DND-41 (cell line): ENCODE measurements at regions not wholly inside any gene's neighbourhood (a gene's known extent, or its start where the extent isn't known, plus 50 kb on each side); places are given as distances from the start of the nearest gene placed in this dataset.
"Not testable (repeated sequence)": the region's sequence is repeated elsewhere in the genome, so short reads cannot be mapped to it uniquely, and the experiment has no call there.

Source experiments
- ATAC-seq: fragments of 200-7000 bp; cut with Tn5 transposase; 3 replicates; pipeline ENCODE4 v1.9.1; 2021; ENCODE audit warnings: low read depth; ENCODE audit not compliant: insufficient read depth
- DNase-seq: peaks from one replicate; pipeline ENCODE4 v3.0.0-alpha.2; 2020
- H2AFZ ChIP-seq: 2 replicates; pipeline ENCODE4 v1.6.0; 2012; ENCODE audit warnings: low read depth, low read length
- H3K27ac ChIP-seq: 2 replicates; pipeline ENCODE4 v1.5.1; 2012; ENCODE audit warnings: low read length, inconsistent platforms
- H3K27me3 ChIP-seq: fragments of 200-600 bp; sonication (generic); 2 replicates; pipeline ENCODE4 v1.6.0; 2012; ENCODE audit warnings: low read length, mild to moderate bottlenecking, inconsistent platforms; ENCODE audit not compliant: insufficient read depth, poor library complexity
- H3K36me3 ChIP-seq: 2 replicates; pipeline ENCODE4 v1.5.1; 2012; ENCODE audit warnings: low read length, inconsistent platforms; ENCODE audit not compliant: insufficient read depth
- H3K4me1 ChIP-seq: 2 replicates; pipeline ENCODE4 v1.5.1; 2012; ENCODE audit warnings: mild to moderate bottlenecking, low read length; ENCODE audit not compliant: insufficient read depth
- H3K4me2 ChIP-seq: 2 replicates; pipeline ENCODE4 v1.6.0; 2012; ENCODE audit warnings: mild to moderate bottlenecking, moderate library complexity, low read length, inconsistent platforms; ENCODE audit not compliant: insufficient read depth
- H3K4me3 ChIP-seq, 2 experiments: fragments of 200-600 bp in 1 of 2; shearing (Covaris generic) in 1 of 2; 2 replicates each; pipeline ENCODE4 v1.5.1; 2012 to 2016; ENCODE audit warnings: inconsistent platforms in 2 of 2, low read length in 2 of 2, mild to moderate bottlenecking in 2 of 2, low read depth in 1 of 2, moderate library complexity in 1 of 2
- H3K79me2 ChIP-seq: 2 replicates; pipeline ENCODE4 v1.6.0; 2012; ENCODE audit warnings: low read length, inconsistent platforms; ENCODE audit not compliant: insufficient read depth
- H3K9ac ChIP-seq: 2 replicates; pipeline ENCODE4 v1.6.0; 2012; ENCODE audit warnings: low read depth, mild to moderate bottlenecking, inconsistent platforms, low read length, moderate library complexity
- H3K9me3 ChIP-seq: 2 replicates; pipeline ENCODE4 v1.5.1; 2012; ENCODE audit warnings: low read length, moderate library complexity, mild to moderate bottlenecking, inconsistent platforms; ENCODE audit not compliant: insufficient read depth, severe bottlenecking
- H4K20me1 ChIP-seq: 2 replicates; pipeline ENCODE4 v1.6.0; 2012; ENCODE audit warnings: low read length; ENCODE audit not compliant: insufficient read depth
- CTCF ChIP-seq: IDR thresholded peaks from 2 replicates; pipeline ENCODE4 v1.5.1; 2012; ENCODE audit warnings: borderline replicate concordance, low read length, moderate library complexity, mild to moderate bottlenecking; ENCODE audit not compliant: poor library complexity, severe bottlenecking; ENCODE audit errors: extremely low read depth
- EZH2 ChIP-seq: IDR thresholded peaks from 3 replicates; pipeline ENCODE4 v1.6.1; 2012; ENCODE audit warnings: borderline replicate concordance, low read depth, mild to moderate bottlenecking, moderate library complexity, low read length, inconsistent platforms; ENCODE audit not compliant: severe bottlenecking

- no peak overlapping the region for H3K27ac ChIP-seq
- no peak overlapping the region for H2AFZ ChIP-seq
- no peaks in the 10 kb centered on the region for H3K79me2 ChIP-seq
- H3K4me3 ChIP-seq: no peak overlapping the region
- H3K4me1 ChIP-seq: no peaks in the 10 kb centered on the region
- no peak for TF ChIP-seq EZH2
- TF ChIP-seq CTCF: no peak
- no peak overlapping the region for H3K4me2 ChIP-seq
- H3K36me3 ChIP-seq: no peaks in the 10 kb centered on the region
- H3K9me3 ChIP-seq: no peaks in the 10 kb centered on the region
- no peaks in the 10 kb centered on the region for H3K27me3 ChIP-seq
- ATAC-seq (no peak), DNase-seq (no peak)
- no peak overlapping the region for H3K9ac ChIP-seq
- no peaks in the 10 kb centered on the region for H4K20me1 ChIP-seq
Observed at GRCh38 chr14:95623195-95623594, 63.0 kb upstream of the TCL1B start.

GRCh38 chr14:95625710-95626109 lies 60.5 kb upstream of the TCL1B start:
- not testable (repeated sequence) for H3K4me2 ChIP-seq, H3K27ac ChIP-seq, H3K9me3 ChIP-seq, H3K4me3 ChIP-seq, ATAC-seq, H3K9ac ChIP-seq, H3K36me3 ChIP-seq, H3K4me1 ChIP-seq, H2AFZ ChIP-seq, H3K79me2 ChIP-seq, H4K20me1 ChIP-seq, DNase-seq, H3K27me3 ChIP-seq

DNA sequence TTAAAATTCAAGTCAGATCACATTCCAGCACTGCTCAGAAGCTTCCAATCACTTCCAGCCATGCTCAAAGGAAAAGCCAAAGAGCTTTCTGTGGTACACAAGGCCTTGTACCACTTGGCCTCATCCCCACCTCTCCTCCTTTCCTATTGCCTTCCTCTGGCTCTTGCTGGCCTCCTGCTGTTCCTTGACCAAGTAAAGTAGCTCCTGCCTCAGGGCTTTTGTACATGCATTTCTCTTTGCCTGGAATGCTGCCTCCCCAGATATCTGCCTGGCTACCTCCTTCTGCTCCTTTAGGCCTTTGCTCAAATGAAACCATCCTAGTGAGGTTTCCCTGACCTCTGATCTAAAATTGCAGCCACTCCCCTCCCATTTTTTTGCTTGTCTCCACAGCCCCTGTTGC lies 51.2 kb upstream of the TCL1B start:
- DNase-seq: no peak
- no peaks in the 10 kb centered on the region for H3K79me2 ChIP-seq
- H3K27me3 ChIP-seq: no peaks in the 10 kb centered on the region
- no peak overlapping the region for H3K9ac ChIP-seq
- H4K20me1 ChIP-seq: no peaks in the 10 kb centered on the region
- no peak overlapping the region for H2AFZ ChIP-seq
- TF ChIP-seq EZH2 (no peak), CTCF (no peak)
- no peak for ATAC-seq
- no peak overlapping the region for H3K4me2 ChIP-seq
- no peak overlapping the region for H3K27ac ChIP-seq
- H3K4me1 ChIP-seq: no peaks in the 10 kb centered on the region
- no peak overlapping the region for H3K4me3 ChIP-seq
- no peaks in the 10 kb centered on the region for H3K36me3 ChIP-seq
- H3K9me3 ChIP-seq: no peaks in the 10 kb centered on the region
